Osteoblast (primary cell): ENCODE measurements at regions not wholly inside any gene's neighbourhood (a gene's known extent, or its start where the extent isn't known, plus 50 kb on each side); places are given as distances from the start of the nearest gene placed in this dataset.
A peak's percentile ranks its signal among the peaks of the same experiment; 100 is the strongest.

Source experiments
- DNase-seq: peaks from one replicate; pipeline ENCODE4 v3.0.0; 2011; ENCODE audit warnings: low spot score, mixed read lengths; ENCODE audit not compliant: insufficient read length; ENCODE audit errors: missing footprints
- H2AFZ ChIP-seq: 2 replicates; pipeline ENCODE4 v1.6.0; 2011; ENCODE audit warnings: mild to moderate bottlenecking, low read length
- H3K27ac ChIP-seq: 2 replicates; pipeline ENCODE4 v1.5.1; 2011; ENCODE audit warnings: mild to moderate bottlenecking, low read depth, low read length, moderate library complexity
- H3K27me3 ChIP-seq: 2 replicates; pipeline ENCODE4 v1.6.0; 2012; ENCODE audit warnings: mild to moderate bottlenecking, control low read depth, inconsistent platforms, low read length, moderate library complexity; ENCODE audit not compliant: insufficient read depth
- H3K36me3 ChIP-seq: 2 replicates; pipeline ENCODE4 v1.5.1; 2011; ENCODE audit warnings: mild to moderate bottlenecking, low read length, control low read depth, moderate library complexity; ENCODE audit not compliant: insufficient read depth
- H3K4me1 ChIP-seq: 2 replicates; pipeline ENCODE4 v1.5.1; 2011; ENCODE audit warnings: mild to moderate bottlenecking, low read length, control low read depth, moderate library complexity; ENCODE audit not compliant: insufficient read depth
- H3K4me2 ChIP-seq: 2 replicates; pipeline ENCODE4 v1.6.0; 2011; ENCODE audit warnings: mild to moderate bottlenecking, low read length; ENCODE audit not compliant: insufficient read depth
- H3K4me3 ChIP-seq: fragments of 200-600 bp; sonication (generic); 3 replicates; pipeline ENCODE4 v1.5.1; 2012; ENCODE audit warnings: mild to moderate bottlenecking, low read length, inconsistent platforms; ENCODE audit not compliant: insufficient read depth
- H3K79me2 ChIP-seq: 2 replicates; pipeline ENCODE4 v1.6.0; 2012; ENCODE audit warnings: mild to moderate bottlenecking, low read length, control low read depth, inconsistent platforms; ENCODE audit not compliant: insufficient read depth
- H3K9me3 ChIP-seq: 2 replicates; pipeline ENCODE4 v1.5.1; 2011; ENCODE audit warnings: low read depth, low read length, control low read depth
- H4K20me1 ChIP-seq: 2 replicates; pipeline ENCODE4 v1.6.0; 2012; ENCODE audit warnings: mild to moderate bottlenecking, low read length, control low read depth; ENCODE audit not compliant: insufficient read depth
- CTCF ChIP-seq: IDR thresholded peaks from 2 replicates; pipeline ENCODE4 v1.5.1; 2011; ENCODE audit warnings: mild to moderate bottlenecking, low read depth, low read length, moderate library complexity; ENCODE audit errors: extremely low read depth

DNA sequence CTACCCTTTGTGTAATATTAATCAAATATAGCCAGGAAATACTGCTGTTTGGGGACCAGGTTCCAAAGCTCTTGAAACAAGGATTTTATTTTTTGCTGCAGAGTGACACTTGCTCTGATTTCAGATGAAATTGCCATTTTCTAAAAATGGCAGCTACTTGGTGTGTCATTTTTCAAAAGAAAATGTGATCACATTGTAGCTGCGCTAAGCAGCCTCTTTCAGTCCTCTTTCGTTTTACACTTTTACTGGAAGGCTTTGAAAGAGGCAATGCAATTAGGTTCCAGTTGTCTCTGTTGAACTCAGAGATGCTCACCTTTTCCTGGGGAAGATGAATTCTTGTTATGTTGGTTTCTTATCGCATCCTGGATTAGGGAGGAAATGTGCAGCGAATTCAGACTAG is 85.1 kb downstream of the CT47B1 start:
- H3K4me3 ChIP-seq: no peak overlapping the region
- no peaks in the 10 kb centered on the region for H3K9me3 ChIP-seq
- H3K4me2 ChIP-seq: no peak overlapping the region
- H3K27me3 ChIP-seq: no peaks in the 10 kb centered on the region
- H4K20me1 ChIP-seq: no peaks in the 10 kb centered on the region
- H3K79me2 ChIP-seq: no peaks in the 10 kb centered on the region
- H3K36me3 ChIP-seq: no peaks in the 10 kb centered on the region
- DNase-seq: no peak
- no peak overlapping the region for H3K27ac ChIP-seq
- H3K4me1 ChIP-seq: peaks cover 3% of the 10 kb centered on the region
- H2AFZ ChIP-seq: no peak overlapping the region
- TF ChIP-seq CTCF: no peak

GRCh38 chrX:120790118-120790517 is 85.5 kb downstream of the CT47B1 start:
- no peak for DNase-seq
- Histone ChIP-seq H2AFZ (no peak overlapping the region), H3K9me3 (no peaks in the 10 kb centered on the region), H3K36me3 (no peaks in the 10 kb centered on the region), H3K4me3 (no peak overlapping the region), H3K4me1 (peaks cover 3% of the 10 kb centered on the region), H3K4me2 (no peak overlapping the region), H3K27me3 (no peaks in the 10 kb centered on the region), H3K79me2 (no peaks in the 10 kb centered on the region), H4K20me1 (no peaks in the 10 kb centered on the region), H3K27ac (no peak overlapping the region)
- TF ChIP-seq CTCF: peak; percentile 83

- no peak overlapping the region for H2AFZ ChIP-seq
Measured at GRCh38 chrX:120781403-120781802, 94.3 kb downstream of the CT47B1 start.

GRCh38 chrX:120775959-120776358 is 99.7 kb downstream of the CT47B1 start:
- Histone ChIP-seq H3K4me1 (no peaks in the 10 kb centered on the region), H3K4me2 (no peak overlapping the region), H4K20me1 (no peaks in the 10 kb centered on the region)

More at GRCh38 chrX:120781403-120781802, 94.3 kb downstream of the CT47B1 start:
- H3K27me3 ChIP-seq: no peaks in the 10 kb centered on the region
- no peaks in the 10 kb centered on the region for H4K20me1 ChIP-seq
- H3K4me2 ChIP-seq: no peak overlapping the region
- H3K4me1 ChIP-seq: no peaks in the 10 kb centered on the region
- no peaks in the 10 kb centered on the region for H3K79me2 ChIP-seq
- H3K36me3 ChIP-seq: no peaks in the 10 kb centered on the region
- no peak for TF ChIP-seq CTCF
- H3K27ac ChIP-seq: no peak overlapping the region
- no peaks in the 10 kb centered on the region for H3K9me3 ChIP-seq
- H3K4me3 ChIP-seq: no peak overlapping the region
- DNase-seq: no peak

More at GRCh38 chrX:120775959-120776358, 99.7 kb downstream of the CT47B1 start:
- H2AFZ ChIP-seq: no peak overlapping the region
- no peak for TF ChIP-seq CTCF
- no peaks in the 10 kb centered on the region for H3K79me2 ChIP-seq
- H3K27me3 ChIP-seq: no peaks in the 10 kb centered on the region
- H3K9me3 ChIP-seq: no peaks in the 10 kb centered on the region
- H3K4me3 ChIP-seq: no peak overlapping the region
- H3K36me3 ChIP-seq: no peaks in the 10 kb centered on the region
- H3K27ac ChIP-seq: no peak overlapping the region
- DNase-seq: no peak
